Ovary (tissue), 7 donors: ENCODE measurements at regions not wholly inside any gene's neighbourhood (a gene's known extent, or its start where the extent isn't known, plus 50 kb on each side); places are given as distances from the start of the nearest gene placed in this dataset.

Experiments
- DNase-seq, 5 donors: peaks; one replicate each; pipeline ENCODE4 v3.0.0-alpha.2; 2019 to 2020
- H3K27ac ChIP-seq, 2 donors: fragments of 200-600 bp; one replicate each; pipeline versions ENCODE4 v1.5.1 to v1.8.0; 2019 to 2022
- H3K27me3 ChIP-seq: fragments of 200-600 bp; one replicate; pipeline ENCODE4 v1.8.0; 2022
- H3K36me3 ChIP-seq: fragments of 200-600 bp; sonication (generic); one replicate; pipeline ENCODE4 v1.5.1; 2019
- H3K4me1 ChIP-seq: one replicate; pipeline ENCODE4 v1.8.1; 2013; ENCODE audit warnings: mild to moderate bottlenecking, moderate library complexity; ENCODE audit not compliant: insufficient read depth
- H3K4me3 ChIP-seq: fragments of 200-600 bp; sonication (generic); one replicate; pipeline ENCODE4 v1.5.1; 2017
- H3K9me3 ChIP-seq, 2 donors: fragments of 200-600 bp in 1 of 2; sonication (generic) in 1 of 2; one replicate each; pipeline versions ENCODE4 v1.5.1 to v1.8.1; 2013 to 2019; ENCODE audit warnings: mild to moderate bottlenecking in 1 of 2, moderate library complexity in 1 of 2
- EP300 ChIP-seq: sonication (generic); formaldehyde crosslinking; IDR thresholded peaks from one replicate; pipeline ENCODE4 v1.6.1; 2017; ENCODE audit warnings: antibody characterized with exemption
- POLR2A ChIP-seq: fragments of 450-650 bp; IDR thresholded peaks from one replicate; pipeline ENCODE4 v1.6.1; 2017; ENCODE audit warnings: antibody characterized with exemption, mild to moderate bottlenecking, moderate library complexity
- WGBS, 3 donors: extraction: QIAGEN DNeasy Blood & Tissue Kit in 1 of 3; methylation state at CpG; one replicate each; pipeline versions ENCODE4 v1.1.5 to v1.1.7; 2013 to 2017; 5-methylcytosine and 5-hydroxymethylcytosine counted together
- intact Hi-C, 4 donors: fragments of 100-400 bp; cut with DNase I; formaldehyde crosslinking; loops; one replicate each; pipeline versions ENCODE4 v1.11.0 to v1.15.1; 2022 to 2023
- TF ChIP-seq, protein P1 (sequence below), 3 donors: fragments of 450-650 bp in 2 of 3; fragments of 200-600 bp in 1 of 3; IDR thresholded peaks; one replicate each; pipeline versions ENCODE4 v1.5.1 to v1.8.0; 2016 to 2022; ENCODE audit warnings: antibody characterized with exemption in 3 of 3, mild to moderate bottlenecking in 1 of 3
- donor health status: DM: no; HTN: no; CAD: no; lungs with moderate emphysema.
- donor health status: DM: no; HTN: no; CAD: no.
- donor health status: Bipolar disorder and iron deficiency.
- donor health status: DM: no; HTN: no; CAD: no.
- donor health status: DM: yes; HTN: yes; CAD: no.

DNA sequence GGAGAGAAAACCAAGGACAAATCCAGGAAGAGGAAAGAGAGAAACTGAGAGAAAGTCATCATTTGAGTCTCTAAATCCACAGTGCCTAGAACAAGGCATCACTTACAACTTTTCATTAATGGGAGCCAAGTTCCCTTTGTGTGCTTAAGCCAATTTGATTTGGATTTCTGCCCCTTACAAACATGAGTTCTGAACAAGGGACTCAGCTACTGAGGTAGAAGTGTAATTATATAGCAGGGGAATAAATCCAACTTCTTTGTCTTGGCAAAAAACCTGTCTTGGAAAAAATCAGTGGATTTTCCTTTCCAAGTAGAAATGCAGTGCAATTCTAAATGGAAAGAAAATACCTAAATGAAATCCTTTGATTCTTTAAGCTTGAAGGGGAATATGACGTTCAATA, 307.2 kb upstream of the CNTN3 start:
- H3K4me1 ChIP-seq, result peaks cover 4% of the 10 kb centered on the region
- H3K36me3 ChIP-seq, result no peaks in the 10 kb centered on the region
- intact Hi-C loops, result no loop called here
- no peak overlapping the region for H3K4me3 ChIP-seq
- H3K9me3 ChIP-seq, result no peaks in the 10 kb centered on the region
- TF ChIP-seq, protein P1, sequence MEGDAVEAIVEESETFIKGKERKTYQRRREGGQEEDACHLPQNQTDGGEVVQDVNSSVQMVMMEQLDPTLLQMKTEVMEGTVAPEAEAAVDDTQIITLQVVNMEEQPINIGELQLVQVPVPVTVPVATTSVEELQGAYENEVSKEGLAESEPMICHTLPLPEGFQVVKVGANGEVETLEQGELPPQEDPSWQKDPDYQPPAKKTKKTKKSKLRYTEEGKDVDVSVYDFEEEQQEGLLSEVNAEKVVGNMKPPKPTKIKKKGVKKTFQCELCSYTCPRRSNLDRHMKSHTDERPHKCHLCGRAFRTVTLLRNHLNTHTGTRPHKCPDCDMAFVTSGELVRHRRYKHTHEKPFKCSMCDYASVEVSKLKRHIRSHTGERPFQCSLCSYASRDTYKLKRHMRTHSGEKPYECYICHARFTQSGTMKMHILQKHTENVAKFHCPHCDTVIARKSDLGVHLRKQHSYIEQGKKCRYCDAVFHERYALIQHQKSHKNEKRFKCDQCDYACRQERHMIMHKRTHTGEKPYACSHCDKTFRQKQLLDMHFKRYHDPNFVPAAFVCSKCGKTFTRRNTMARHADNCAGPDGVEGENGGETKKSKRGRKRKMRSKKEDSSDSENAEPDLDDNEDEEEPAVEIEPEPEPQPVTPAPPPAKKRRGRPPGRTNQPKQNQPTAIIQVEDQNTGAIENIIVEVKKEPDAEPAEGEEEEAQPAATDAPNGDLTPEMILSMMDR (IDR thresholded peaks at IDR 0.05), result no peak
- TF ChIP-seq EP300 (no peak), POLR2A (no peak)
- DNase-seq, result no peak
- no peak overlapping the region for H3K27ac ChIP-seq
- H3K27me3 ChIP-seq, result no peaks in the 10 kb centered on the region
- 81 to 93% (median 93%) methylated on average over 1 of the region's 1 CpG for WGBS, 3 donors

DNA sequence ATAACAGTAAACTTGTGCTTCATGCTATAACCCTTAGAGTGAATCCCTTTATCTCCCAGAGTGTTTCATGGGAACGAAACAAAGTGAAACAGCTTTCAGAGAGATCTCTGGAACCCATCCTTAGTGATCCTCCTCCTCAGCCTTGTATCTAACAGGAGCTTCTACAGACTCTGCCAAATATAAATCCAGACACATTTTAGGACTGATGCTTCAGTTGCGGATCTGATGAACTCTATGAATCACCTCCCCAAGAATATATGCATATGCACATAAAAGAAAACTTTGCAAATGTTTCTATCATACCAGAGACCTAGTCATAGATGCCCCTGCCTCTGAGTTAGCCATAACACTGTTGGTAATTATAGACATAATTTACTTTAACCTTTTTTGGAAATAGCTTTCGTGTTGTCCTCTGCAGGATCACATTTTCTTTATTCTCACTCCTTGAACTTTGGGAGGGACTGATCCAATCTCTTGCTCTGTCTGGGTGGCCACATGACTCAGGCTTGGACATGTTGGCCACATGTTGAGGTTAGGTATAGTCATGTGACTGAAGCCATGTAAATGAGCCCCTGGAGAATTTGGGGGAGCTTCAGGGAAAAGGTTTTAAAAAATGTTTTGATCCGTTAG, 306.4 kb upstream of the CNTN3 start:
- H3K4me1 ChIP-seq, result peaks cover 4% of the 10 kb centered on the region
- no peaks in the 10 kb centered on the region for H3K36me3 ChIP-seq
- TF ChIP-seq EP300, result no peak
- TF ChIP-seq, protein P1 (IDR thresholded peaks at IDR 0.05), result no peak
- TF ChIP-seq POLR2A, result no peak
- 8 to 42% (median 24%) methylated on average over 4 of the region's 4 CpGs for WGBS, 3 donors
- no peak overlapping the region for H3K27ac ChIP-seq
- H3K9me3 ChIP-seq, result no peaks in the 10 kb centered on the region
- DNase-seq, result no peak
- intact Hi-C loops, result no loop called here
- H3K4me3 ChIP-seq, result no peak overlapping the region
- no peaks in the 10 kb centered on the region for H3K27me3 ChIP-seq

DNA sequence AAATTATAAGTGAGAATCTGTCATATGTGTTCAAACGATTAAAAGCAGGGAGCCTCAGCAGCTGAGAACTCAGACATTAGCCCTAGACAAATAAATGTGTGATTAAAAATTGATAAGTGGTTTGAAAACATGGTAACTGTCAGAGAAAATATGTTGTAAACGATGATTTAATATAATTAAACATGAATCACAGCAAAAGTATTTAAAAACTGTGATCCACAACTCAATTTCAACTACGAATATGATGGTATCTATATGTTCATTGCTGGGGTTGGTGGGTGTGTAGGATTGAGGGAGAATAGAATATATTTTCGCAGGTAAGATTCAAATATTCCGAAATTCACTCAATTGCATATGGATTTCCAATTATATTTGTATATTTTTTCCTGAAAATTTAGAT, 302.2 kb upstream of the CNTN3 start:
- H3K36me3 ChIP-seq, result no peaks in the 10 kb centered on the region
- no peak for DNase-seq
- WGBS, 3 donors, result 75 to 79% (median 76%) methylated on average over 5 of the region's 5 CpGs
- H3K9me3 ChIP-seq, result no peaks in the 10 kb centered on the region
- peaks cover 4% of the 10 kb centered on the region for H3K4me1 ChIP-seq
- TF ChIP-seq, protein P1 (IDR thresholded peaks at IDR 0.05), result no peak
- TF ChIP-seq POLR2A, result no peak
- no peak overlapping the region for H3K27ac ChIP-seq
- H3K4me3 ChIP-seq, result no peak overlapping the region
- no peaks in the 10 kb centered on the region for H3K27me3 ChIP-seq
- intact Hi-C loops, result no loop called here

DNA sequence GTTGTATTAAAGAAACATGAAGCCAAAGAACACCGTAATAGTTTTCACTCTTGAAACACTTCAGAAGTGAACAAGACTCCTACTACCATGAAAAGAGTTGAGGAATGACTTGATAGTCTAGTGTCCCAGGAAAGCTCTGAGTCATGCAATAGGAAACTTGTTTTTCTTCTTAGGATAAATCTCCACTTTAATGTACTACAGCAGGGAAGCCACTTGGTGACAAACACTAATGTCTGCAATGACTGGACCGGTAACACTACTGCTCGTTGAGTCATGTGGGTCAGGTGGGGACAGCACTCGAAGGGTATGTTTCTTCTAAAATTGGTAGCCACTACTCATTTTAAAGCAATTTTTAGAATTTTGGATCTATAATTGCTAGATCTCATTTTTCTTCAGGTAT, 291.7 kb upstream of the CNTN3 start:
- WGBS, 3 donors, result 70 to 97% (median 84%) methylated on average over 4 of the region's 4 CpGs
- H3K4me3 ChIP-seq, result no peak overlapping the region
- H3K9me3 ChIP-seq, result no peaks in the 10 kb centered on the region
- no peaks in the 10 kb centered on the region for H3K36me3 ChIP-seq
- H3K27ac ChIP-seq, result no peak overlapping the region
- intact Hi-C loops, result no loop called here
- no peak for DNase-seq
- TF ChIP-seq, protein P1 (IDR thresholded peaks at IDR 0.05), result no peak
- no peak for TF ChIP-seq POLR2A
- TF ChIP-seq EP300, result no peak
- no peaks in the 10 kb centered on the region for H3K27me3 ChIP-seq
- H3K4me1 ChIP-seq, result no peaks in the 10 kb centered on the region
